Body of pancreas (tissue), 4 donors: ENCODE measurements at regions not wholly inside any gene's neighbourhood (a gene's known extent, or its start where the extent isn't known, plus 50 kb on each side); places are given as distances from the start of the nearest gene placed in this dataset.

ENCODE experiments used
- CTCF ChIP-seq, 7 experiments: fragments of 450-650 bp in 4 of 7; fragments of 200-600 bp in 3 of 7; sonication (generic) in 3 of 7; IDR thresholded peaks; one replicate each; pipeline ENCODE4 v1.5.1; 2016 to 2019; ENCODE audit warnings: antibody characterized with exemption in 7 of 7
- POLR2A ChIP-seq, 3 donors: fragments of 450-650 bp; IDR thresholded peaks; one replicate each; pipeline ENCODE4 v1.6.1; 2016; ENCODE audit warnings: antibody characterized with exemption in 3 of 3, mild to moderate bottlenecking in 2 of 3

- TF ChIP-seq CTCF (IDR thresholded peaks at IDR 0.05) (no peak), POLR2A (IDR thresholded peaks at IDR 0.05) (no peak)
Measured at GRCh38 chr12:88437226-88437625, 143.0 kb downstream of the KITLG start.
